Muscle of arm (tissue), 1 donor: ENCODE measurements at regions not wholly inside any gene's neighbourhood (a gene's known extent, or its start where the extent isn't known, plus 50 kb on each side); places are given as distances from the start of the nearest gene placed in this dataset.
A peak's percentile ranks its signal among the peaks of the same experiment; 100 is the strongest.
"Not testable (repeated sequence)": the region's sequence is repeated elsewhere in the genome, so short reads cannot be mapped to it uniquely, and the experiment has no call there.

ENCODE experiments used
- DNase-seq: peaks from one replicate; pipeline ENCODE4 v3.0.0-alpha.2; 2013

DNA sequence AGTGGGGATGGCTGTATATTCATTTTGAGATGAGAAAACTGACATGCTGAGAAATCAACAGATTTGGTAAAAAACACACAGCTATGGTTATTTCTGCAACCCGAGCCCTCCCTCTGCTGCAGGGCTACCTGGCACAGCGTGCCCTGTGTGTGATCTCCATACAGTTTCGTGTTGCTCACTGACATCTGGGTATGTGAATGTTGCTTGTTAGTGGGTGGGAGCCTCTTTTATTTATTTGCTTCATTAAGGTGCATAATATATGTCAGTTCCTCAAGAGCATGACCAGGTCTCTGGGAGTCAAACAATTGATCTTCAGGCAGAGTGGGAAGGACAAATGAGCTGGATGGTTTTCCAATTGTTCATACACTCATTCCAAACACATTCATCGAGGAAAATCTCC, 139.1 kb upstream of the FHL2 start:
- DNase-seq = no peak

DNA sequence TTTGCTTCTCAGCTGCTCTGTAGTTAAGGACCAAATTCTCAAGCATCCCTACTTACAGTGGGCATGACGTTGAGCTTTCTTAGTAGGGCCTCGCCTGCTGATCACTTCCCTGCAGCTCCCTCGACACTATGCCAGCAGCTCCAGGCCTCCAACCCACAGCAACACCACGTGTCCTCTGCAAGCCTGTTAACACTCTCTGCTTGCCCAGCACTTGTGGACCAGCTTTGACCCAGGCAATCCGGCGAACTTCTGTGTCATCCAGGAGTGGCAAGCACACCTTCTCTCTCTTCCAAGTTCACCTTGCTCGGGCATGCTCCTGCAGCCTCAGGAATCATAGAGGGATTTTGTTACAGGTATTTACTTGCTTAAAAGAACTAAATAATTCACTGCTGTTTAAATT, 138.6 kb upstream of the FHL2 start:
- no peak for DNase-seq

DNA sequence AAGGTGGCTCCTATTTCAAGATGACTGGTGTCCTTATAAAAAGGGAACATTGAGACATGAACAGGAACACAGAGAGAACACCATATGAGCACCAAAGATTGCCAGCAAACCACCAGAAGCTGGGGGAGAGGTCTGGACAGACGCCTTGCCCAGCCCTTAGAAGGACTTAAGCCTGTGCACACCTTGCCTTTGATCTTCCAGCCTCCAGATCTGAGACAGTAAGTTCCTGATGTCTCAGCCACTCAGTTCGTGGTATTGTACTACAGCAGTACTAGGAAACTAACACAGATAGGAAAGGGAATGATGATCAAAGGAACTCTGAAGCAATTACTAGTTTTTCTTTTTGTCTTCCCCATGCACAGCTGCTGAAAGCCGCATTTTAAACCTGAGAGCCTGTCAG, 137.3 kb upstream of the FHL2 start:
- no peak for DNase-seq

DNA sequence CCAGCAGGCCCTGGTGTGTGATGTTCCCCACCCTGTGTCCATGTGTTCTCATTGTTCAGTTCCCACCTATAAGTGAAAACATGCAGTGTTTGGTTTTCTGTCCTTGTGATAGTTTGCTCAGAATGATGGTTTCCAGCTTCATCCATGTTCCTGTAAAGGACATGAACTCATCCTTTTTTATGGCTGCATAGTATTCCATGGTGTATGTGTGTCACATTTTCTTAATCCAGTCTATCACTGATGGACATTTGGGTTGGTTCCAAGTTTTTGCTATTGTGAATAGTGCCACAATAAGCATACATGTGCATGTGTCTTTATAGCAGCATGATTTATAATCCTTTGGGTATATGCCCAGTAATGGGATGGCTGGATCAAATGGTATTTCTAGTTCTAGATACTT, 130.4 kb upstream of the FHL2 start:
- not testable (repeated sequence) for DNase-seq

DNA sequence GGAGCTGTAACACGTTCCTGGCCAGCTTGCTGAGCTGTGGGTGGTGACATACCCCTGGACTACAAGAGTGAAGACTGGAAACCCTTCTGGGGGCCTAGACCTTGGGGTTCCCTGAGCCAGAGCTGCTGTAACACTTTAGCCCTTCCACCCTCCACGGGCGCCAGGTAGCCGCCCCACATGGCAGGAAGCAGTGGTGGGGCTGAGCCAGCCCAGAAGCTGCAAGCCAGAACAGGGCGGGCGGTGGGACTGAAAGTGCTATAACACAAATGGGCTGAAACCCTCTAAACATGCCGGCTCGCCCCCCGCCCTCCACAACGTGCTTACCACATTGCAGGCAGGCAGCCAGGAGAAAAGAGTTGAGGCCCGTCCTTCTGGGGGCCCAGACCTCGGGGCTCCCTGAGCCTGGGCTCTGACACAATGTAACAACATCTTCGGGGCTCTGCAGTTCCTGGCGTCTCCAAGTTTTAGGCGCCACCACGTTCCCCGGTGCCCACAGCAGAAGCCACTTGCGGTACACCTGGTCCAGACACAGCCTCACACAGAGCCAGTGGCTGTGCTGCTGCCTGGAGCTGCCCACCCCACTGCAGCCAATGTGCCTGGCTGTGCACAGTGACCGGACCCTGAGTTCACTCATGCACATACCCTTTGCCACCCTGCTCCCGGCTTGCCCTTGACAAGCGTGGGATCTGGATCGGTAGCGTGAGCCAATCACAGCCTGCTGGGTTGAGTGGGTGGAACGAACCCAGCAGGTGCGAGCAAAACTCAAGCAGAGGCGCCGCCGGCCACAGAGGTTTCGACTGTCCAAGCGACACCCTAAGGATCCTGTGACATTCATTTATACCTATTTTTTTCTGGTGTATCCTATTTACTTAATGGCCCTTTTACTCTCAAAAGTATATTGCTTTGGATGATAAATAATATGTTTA, 127.4 kb upstream of the FHL2 start:
- DNase-seq = no peak

DNA sequence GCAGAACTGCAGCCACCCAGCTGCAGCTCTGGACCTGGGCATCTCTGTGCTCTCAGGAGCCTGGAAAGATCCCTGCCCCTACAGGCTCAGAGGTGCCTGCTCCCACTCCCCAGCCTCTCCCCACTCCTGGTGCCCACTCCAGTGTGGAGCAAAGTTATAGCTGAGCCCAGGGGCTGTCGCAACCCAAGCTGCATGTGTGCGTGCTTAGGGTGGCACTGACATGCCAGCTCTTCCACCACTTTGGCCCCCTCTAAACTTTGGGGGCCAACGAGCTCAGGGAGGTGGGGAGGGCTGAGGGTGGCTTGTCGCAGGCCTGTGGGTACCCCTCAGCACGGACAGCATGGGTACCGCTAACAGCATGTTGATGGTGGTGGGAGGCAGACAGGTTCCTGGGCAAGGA, 126.3 kb upstream of the FHL2 start:
- DNase-seq = no peak

DNA sequence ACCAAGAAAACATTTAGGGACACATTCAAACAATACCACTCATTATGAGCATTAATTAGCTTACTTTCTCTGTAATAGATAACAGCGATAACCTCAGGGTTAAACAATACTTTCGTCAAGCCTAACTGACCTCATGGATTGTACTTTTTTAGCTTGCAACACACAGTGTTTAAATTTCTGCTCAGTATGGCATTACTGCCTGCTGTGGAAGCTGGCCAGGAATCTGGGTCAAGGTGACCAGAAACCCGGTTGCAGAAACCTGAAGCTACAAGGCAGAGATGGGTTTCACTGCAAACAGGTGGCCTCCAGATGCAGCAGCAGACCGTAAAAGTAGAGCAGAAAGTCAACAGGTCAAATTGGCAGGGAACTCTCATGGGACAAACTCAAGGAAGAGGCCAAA, 123.8 kb upstream of the FHL2 start:
- DNase-seq = no peak

DNA sequence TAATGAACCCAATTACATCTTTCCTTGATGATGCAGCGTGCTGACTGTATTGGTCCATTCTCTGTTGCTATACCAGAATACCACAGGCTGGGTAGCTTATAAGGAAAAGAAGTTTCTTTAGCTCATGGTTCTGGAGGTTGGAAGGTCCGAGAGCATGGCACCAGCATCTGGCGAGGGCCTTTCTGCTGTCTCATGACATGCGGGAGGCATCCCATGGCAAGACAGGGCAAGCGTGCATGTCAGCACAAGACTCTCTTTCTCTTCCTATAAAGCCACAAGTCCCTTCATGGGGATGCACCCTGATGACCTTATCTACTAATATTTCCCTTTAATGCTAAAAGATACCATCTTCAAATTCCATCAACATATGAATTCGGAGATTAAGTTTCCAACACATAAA, 122.8 kb upstream of the FHL2 start:
- DNase-seq = no peak

DNA sequence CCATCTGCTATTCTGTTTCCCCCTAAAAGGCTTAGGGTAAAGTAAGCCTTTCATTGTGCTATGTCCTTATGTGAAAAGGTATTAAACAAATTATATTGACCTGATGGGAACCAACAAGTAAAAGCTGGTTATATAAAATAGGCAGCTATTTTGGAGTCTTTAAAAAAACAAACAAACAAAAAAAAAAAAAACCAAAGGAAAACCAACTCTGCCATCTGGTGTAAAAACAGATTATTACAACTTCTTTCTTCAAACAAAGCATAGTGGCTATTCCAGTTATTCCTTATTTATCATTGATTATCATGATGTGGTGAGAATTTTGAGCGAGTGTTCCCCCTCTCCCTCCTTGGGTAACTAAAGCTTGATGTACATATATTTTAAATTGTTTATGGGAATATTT, 122.3 kb upstream of the FHL2 start:
- DNase-seq = peak; percentile 33

DNA sequence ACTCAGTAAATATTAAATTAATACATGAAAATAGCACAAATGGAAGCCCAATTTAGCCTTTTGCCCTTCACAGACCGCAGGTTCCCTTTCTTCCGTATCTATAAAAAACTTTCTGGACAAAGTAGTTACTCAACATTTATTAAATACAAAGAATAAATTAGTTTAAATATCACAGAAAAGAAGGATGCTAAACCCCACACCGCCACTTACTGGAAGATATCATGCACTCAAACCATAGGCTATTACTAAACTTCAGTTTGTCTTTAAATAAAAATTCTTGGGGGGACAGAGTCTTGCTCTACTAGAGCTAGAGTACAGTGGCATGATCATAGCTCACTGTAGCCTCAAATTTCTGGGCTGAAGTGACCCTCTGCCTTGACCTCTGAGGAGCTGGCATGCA, 120.7 kb upstream of the FHL2 start:
- no peak for DNase-seq

DNA sequence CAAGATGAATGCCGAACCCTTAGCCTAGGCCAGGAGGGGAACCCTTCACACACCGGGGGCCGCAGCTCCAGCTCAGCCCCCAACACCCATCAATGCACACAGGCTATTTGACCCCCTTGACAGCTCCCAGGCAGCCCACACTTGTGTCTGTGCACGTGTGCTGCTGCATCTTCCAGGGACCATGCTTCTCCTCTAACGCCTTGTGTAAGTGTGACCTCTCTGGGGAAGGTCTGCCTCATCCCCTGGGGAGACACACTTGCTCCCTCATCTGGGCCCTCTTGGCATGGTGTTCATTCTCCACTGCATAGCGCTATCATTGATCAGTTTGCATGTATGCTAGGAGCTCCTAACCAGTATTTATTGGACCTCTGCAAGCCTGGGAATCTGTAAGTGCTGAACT, 120.0 kb upstream of the FHL2 start:
- DNase-seq = no peak

DNA sequence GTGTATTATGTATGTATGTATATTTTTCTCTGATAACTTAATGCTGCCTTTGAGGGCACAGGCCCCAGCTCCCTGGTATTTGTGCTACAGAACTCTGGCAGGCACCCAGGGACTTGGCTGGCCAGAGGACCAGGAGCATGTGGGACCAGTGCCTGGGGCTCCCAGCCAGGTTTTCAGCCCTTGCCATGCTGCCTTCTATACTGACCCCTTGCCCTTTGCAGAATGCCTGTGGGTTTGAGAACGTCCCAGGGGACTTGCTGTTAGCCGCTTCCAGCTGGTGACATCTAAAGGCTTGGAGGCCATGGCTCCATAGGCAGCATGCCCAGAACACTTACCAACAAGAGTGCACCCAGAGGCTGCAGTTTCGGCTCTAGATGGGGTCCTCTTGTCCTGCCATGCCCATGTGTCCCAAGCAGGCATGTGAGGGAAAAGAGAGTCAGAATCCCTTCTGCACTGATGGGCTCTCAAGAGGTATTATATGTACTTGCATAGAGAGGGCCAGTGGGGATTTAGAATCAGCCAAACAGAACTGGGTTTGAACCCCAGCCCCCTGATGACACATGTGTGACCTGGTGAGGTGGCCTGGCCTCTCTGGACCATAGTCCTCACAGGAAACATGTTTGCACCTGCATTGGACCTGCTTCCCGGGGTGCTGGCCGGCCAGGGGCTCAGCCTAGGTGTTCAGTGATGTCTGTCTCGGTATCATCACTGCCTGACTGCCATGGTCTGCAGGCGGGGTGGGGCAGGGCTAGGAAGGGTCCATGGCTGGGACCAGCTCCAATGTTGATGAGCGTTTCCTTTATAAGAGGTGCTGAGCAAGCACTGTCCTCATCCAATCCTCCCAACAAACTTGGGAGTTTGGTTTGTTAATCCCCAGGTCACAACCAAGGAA, 119.2 kb upstream of the FHL2 start:
- no peak for DNase-seq

DNA sequence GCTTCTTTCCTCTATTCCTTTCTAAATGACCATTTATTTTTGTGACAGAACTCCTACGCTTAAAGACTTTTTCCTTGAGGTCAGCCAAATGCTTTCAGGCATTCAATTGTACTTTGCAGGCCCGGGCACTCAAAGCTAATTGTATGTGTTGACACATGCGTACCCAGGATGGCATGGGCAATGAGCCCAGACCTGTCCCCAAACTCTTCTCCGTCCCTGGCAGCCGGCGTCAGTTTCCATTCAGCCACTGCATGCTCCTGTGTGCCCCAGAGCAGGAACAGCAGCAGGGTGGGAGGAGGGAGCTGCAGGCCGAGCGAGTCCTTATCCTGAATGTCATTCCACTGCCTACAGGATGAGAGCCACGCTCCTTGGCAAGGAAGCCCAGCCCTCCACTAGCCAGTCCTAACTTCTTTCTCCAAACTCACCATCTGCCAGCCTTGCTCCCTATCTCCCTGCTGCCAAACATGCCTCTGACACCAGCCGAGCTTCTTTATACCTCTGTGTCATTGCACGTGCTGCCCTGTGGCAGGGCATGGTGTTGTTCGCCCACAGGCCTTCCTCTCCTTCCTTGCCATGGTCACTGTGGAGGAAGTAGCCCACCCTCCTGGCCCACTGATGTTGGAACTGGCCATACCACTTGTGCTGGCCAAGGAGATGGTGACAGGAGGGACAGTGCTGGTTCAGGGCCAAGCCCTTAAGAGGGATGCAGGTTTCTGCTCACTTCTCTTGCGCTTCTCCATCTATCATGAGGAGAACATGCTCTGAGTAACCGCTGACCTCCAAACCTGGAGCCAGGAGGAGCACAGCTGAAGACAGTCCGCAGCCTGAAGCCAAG, 116.9 kb upstream of the FHL2 start:
- no peak for DNase-seq

DNA sequence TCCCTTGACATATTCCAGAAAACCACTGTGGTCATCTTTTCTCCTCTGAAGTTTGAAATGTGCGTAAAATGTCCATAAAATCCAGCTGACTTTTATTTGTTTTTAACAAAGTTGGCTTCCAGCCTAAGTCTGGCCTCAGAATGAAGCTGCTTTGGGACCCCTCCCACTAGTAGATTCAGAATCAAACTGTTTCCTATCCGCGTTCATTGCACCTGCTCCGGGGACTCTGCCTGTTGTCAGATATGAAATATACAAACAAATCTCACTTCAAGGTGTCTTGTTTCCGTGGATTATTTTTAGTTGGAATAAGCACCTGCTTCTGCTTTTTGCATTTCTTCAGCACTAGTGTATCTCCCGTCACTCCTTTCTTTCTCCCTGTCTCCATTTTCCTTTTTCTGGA, 115.7 kb upstream of the FHL2 start:
- DNase-seq = no peak

DNA sequence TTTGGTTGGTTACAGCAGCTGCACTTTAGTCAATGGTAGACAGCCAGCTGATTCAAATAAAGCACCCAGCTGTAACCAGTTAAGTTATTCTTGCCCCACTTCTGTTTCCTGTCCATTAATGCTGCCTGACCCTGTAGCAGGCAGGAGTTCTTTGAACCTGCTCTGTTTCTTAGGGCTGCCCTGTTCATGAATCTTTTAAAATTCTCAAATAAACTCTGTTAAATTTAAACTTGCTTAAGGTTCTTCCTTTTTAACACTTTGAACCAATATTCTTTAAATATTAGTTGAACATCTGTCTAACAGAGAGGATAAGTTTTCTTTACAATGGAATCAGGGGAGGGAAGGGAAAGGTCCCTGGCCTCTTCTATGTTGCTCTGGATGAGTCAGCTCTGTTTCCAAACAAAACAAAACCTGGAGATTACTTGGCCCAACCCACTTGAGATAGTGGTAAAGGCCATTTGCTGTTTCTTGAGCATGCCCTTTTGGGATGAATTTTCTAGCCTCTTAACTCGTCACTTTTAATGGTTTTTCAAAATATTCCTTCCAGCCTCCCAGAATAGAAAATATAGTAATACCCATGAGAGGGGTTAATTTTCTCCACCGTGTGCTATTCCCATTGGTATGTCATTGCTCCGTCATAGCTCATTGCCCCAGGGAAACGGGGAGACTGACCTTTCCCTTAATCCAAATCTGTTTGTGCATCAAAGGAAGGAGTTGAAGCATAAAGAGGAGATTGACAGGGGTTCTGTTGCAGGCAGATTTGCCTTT, 112.1 kb upstream of the FHL2 start:
- DNase-seq = no peak

DNA sequence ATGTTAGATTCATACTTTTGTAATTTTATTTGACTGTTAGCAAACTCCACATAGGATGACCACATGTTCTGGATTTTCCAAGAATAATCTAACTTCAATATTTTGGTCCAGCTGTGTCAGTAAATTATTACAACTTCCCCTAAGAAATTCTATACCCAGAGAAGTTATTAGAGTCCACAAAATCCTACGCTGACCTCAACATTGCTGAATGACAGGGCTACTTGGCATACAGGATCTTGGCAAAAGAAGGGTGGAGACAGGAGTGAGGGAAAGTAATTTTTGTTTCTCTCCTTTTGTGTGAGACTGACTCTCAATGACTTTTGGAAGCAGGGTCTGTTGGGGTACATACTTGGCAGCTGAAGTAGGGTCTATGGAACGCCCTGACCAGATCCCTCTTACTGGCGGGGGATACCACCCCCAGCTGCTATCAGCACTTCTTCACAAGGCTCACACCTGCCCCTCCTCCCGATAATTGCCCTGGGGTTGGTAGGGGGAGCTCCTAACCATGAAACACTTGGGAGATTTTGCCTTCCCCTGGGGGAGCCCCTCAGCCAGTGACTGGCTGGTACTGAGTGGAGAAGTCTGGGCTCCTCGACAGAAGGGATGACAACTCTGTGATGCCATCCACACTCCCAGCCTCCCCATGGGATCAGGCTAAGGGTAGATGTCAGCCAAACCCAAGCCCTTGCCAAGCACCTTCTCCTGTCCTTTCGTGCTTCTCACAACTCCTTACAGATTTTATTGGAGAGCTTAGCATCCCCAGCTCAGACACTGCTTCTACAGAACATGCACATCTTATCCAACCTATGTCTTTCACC, 110.6 kb upstream of the FHL2 start:
- no peak for DNase-seq

DNA sequence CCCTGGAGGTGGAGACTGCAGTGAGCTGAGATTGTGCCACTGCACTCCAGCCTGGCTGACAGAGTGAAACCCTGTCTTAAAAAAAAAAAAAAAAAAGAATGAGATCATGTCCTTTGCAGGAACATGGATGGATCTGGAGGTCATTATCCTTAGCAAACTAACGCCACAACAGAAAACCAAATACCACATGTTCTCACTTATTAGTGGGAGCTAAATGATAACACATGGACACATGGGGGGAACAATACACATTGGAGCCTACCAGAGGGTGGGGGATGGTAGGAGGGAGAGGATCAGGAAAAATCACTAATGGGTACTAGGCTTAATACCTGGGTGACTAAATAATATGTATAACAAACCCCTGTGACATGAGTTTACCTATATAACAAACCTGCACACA, 108.0 kb upstream of the FHL2 start:
- not testable (repeated sequence) for DNase-seq

DNA sequence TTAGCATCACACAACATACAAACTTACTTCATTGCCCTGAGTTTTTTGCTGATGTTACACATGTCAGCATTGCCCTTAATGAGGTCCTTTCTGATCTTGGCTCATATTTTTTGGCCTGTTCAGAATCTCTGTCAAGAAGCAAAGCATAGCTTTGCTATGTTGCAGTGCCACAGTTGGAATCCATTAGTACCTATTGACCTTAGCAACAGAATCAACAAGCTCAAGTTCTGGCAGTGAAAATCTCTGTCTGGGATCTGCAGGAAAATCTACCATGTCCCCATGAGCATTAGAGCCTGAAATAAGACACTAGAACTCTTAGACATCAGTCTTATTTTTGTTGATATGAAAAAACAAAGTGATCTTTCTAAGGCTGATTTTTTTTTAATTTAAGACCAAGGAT, 105.6 kb upstream of the FHL2 start:
- no peak for DNase-seq

DNA sequence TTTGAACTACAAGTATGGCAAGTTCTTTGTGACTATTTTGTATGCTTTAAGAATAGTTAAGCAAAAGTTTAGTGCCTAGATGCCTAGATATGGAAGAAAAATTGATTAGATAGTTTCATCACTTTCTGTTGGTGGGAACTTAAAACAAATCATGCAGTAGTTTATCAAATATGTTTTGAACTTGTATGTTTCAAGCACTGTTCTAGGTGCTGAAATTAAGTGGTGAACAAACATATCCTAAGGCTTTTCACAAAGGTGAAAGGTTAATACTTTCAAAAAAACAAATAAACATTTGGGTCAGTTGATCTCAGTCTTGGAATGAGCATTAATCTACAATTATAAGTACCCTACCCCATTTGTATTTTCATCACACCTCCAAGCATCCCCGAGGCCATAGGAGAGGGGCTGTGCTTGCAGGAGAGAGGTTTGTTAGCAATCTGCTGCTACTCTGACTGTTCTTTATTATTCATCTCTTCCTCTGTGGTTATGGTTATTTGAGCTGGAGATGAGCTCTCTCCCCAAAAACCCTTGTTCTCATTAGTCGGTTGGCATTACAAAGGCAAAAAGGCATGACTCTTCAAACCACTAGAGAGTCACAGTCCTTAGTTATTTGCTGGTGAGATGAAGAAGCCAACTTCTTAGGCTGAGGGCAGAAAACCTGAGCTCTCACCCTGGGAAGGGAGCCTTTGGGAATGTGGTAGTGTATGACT, 103.9 kb upstream of the FHL2 start:
- no peak for DNase-seq
